ENCODE measurements at regions not wholly inside any gene's neighbourhood (a gene's known extent, or its start where the extent isn't known, plus 50 kb on each side); places are given as distances from the start of the nearest gene placed in this dataset.
"Not testable (repeated sequence)": the region's sequence is repeated elsewhere in the genome, so short reads cannot be mapped to it uniquely, and the experiment has no call there.

DNA sequence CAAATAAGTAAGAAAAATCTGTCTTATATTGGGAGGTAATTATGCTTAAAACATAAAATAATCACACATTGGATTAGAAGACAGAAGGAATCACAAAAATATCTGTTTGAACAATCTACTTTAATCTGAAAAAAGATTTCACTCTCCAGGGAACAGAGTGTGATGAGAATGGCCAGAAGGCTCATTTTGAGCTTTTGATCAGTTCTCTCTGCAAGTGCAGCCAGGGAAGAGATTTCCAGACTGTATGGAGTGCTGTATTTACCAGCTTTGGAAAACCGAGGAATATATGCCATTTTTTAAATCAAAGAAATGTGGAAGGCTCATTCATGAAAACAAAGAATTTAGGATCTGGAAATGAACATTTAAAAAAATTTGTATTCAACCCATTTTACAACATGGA is 83.0 kb upstream of the WAC start:
- TF ChIP-seq, protein P1, sequence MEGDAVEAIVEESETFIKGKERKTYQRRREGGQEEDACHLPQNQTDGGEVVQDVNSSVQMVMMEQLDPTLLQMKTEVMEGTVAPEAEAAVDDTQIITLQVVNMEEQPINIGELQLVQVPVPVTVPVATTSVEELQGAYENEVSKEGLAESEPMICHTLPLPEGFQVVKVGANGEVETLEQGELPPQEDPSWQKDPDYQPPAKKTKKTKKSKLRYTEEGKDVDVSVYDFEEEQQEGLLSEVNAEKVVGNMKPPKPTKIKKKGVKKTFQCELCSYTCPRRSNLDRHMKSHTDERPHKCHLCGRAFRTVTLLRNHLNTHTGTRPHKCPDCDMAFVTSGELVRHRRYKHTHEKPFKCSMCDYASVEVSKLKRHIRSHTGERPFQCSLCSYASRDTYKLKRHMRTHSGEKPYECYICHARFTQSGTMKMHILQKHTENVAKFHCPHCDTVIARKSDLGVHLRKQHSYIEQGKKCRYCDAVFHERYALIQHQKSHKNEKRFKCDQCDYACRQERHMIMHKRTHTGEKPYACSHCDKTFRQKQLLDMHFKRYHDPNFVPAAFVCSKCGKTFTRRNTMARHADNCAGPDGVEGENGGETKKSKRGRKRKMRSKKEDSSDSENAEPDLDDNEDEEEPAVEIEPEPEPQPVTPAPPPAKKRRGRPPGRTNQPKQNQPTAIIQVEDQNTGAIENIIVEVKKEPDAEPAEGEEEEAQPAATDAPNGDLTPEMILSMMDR (IDR thresholded peaks at IDR 0.05; ENCODE audit: low read depth, low read length, missing control alignments), result no peak
- no peak for DNase-seq (ENCODE audit: extremely low read depth, low read depth)
- no peak overlapping the region for H3K4me3 ChIP-seq (replicated peaks; ENCODE audit: low read depth, low read length)

DNA sequence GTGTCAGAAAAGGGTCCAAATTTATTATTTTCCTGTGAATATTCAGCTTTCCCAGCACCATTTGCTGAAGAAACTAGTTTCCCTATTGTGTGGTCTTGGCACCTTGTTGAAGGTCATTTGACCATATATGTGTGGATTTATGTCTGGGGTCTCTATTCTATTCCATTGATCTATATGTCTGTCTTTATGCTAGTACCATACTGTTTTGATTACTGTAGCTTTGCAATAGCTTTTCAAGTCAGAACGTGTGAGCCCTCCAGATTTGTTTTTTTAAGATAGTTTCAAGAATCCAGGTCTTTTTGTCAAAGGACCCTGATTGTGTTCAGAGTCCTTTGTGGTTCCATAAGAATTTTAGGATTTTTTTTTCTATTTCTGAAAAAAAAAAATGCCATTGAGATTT is 79.0 kb upstream of the WAC start:
- DNase-seq (ENCODE audit: extremely low read depth, low read depth), result no peak
- TF ChIP-seq, protein P1 (IDR thresholded peaks at IDR 0.05; ENCODE audit: low read depth, low read length, missing control alignments), result no peak
- H3K4me3 ChIP-seq (replicated peaks; ENCODE audit: low read depth, low read length), result no peak overlapping the region

DNA sequence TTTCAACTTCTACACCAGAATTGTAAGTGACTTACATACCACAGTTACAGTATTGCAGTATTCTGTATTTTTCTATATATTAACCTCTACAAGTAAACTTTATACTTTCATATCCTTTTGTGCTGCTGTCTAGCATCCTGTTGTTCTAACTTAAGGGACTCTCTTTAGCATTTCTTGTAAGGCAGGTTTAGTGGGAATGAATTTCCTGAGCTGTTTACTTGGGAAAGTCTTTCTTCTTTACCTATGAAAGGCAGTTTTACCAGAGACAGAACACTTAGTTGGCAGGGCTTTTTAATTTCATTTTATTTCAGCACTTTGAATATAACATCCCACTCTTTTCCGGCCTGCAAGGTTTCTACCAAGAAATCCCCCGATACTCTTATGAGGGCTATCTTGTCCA is 75.8 kb upstream of the WAC start:
- H3K4me3 ChIP-seq (replicated peaks; ENCODE audit: low read depth, low read length), result no peak overlapping the region
- TF ChIP-seq, protein P1 (IDR thresholded peaks at IDR 0.05; ENCODE audit: low read depth, low read length, missing control alignments), result no peak
- no peak for DNase-seq (ENCODE audit: extremely low read depth, low read depth)

GRCh38 chr10:28457873-28458272 is 75.0 kb upstream of the WAC start:
- DNase-seq (ENCODE audit: extremely low read depth, low read depth); H3K4me3 ChIP-seq (replicated peaks; ENCODE audit: low read depth, low read length): not testable (repeated sequence)

DNA sequence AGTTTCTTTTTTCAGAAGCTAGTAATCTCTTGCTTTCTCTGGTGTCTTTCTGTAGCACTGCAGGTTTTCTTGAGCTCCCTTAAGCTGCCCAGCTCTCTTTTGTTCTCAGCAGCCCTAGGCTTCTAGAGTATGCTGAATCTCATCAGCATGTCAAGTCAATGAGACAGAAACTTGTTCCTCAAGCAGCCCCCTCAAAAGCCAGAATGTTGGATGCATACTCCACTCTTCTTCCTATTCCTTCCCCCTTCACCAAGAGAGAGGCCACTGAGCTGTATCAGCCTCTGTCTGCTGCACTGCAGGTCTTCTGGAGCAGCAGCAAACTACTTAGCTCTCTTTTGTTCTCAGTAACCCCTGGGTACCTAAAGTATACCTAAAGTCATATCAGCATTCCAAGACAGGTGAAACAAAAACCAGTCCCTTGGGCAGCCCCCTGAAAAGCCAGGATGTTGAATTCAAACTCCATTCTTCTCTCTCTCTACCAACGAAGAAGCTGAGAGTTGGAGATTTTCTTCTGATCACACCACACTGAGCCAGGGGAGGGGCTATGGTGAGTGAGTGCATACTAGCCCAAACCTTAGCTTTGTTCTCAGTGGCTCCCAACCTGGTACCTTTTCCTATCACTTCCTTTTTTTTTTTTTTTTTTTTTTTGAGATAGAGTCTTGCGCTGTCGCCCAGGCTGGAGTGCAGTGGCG is 73.3 kb upstream of the WAC start:
- TF ChIP-seq, protein P1 (IDR thresholded peaks at IDR 0.05; ENCODE audit: low read depth, low read length, missing control alignments), result no peak
- DNase-seq (ENCODE audit: extremely low read depth, low read depth), result no peak
- no peak overlapping the region for H3K4me3 ChIP-seq (replicated peaks; ENCODE audit: low read depth, low read length)

GRCh38 chr10:28463141-28463540 is 69.8 kb upstream of the WAC start:
- no peak overlapping the region for H3K4me3 ChIP-seq (replicated peaks; ENCODE audit: low read depth, low read length)
- TF ChIP-seq, protein P1 (IDR thresholded peaks at IDR 0.05; ENCODE audit: low read depth, low read length, missing control alignments), result no peak
- DNase-seq (ENCODE audit: extremely low read depth, low read depth), result no peak

GRCh38 chr10:28463676-28464395 is 69.1 kb upstream of the WAC start:
- H3K4me3 ChIP-seq (replicated peaks; ENCODE audit: low read depth, low read length), result no peak overlapping the region
- TF ChIP-seq, protein P1 (IDR thresholded peaks at IDR 0.05; ENCODE audit: low read depth, low read length, missing control alignments), result no peak
- no peak for DNase-seq (ENCODE audit: extremely low read depth, low read depth)
